ENCODE measurements at regions not wholly inside any gene's neighbourhood (a gene's known extent, or its start where the extent isn't known, plus 50 kb on each side); places are given as distances from the start of the nearest gene placed in this dataset.

DNA sequence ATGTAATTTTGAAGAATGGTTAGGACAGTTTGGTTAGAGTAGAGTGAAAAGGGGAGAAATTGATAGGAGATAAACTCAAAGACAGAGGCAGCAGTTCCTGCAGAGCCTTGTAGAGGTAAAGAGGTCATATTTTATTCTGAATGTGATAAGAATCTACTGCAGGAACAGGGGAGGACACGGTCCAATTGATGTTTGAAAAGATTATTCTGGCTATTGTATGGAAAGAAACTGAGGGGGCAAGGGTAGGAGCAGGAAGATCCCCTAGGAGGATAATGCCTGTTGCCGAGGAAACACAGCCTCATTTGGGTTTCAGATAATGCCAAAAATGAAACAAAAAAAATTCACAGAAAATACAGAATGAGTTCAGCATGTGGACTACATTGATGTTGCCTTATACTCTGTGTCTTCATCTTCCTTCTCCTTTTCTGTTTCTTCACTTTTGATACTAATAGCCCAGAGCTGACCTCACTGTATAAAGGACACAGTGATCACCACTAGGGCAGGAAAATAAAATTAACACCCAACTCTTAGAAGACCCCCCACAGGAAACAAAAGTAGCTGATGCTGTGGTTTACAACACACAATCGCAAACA, 454.6 kb upstream of the UBE2E2 start:
- H3K4me3 ChIP-seq (ENCODE audit: low read length) = no peak overlapping the region
- TF ChIP-seq, protein P1, sequence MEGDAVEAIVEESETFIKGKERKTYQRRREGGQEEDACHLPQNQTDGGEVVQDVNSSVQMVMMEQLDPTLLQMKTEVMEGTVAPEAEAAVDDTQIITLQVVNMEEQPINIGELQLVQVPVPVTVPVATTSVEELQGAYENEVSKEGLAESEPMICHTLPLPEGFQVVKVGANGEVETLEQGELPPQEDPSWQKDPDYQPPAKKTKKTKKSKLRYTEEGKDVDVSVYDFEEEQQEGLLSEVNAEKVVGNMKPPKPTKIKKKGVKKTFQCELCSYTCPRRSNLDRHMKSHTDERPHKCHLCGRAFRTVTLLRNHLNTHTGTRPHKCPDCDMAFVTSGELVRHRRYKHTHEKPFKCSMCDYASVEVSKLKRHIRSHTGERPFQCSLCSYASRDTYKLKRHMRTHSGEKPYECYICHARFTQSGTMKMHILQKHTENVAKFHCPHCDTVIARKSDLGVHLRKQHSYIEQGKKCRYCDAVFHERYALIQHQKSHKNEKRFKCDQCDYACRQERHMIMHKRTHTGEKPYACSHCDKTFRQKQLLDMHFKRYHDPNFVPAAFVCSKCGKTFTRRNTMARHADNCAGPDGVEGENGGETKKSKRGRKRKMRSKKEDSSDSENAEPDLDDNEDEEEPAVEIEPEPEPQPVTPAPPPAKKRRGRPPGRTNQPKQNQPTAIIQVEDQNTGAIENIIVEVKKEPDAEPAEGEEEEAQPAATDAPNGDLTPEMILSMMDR (conservative IDR thresholded peaks at IDR 0.05; ENCODE audit: low read depth, low read length) = no peak
- DNase-seq (ENCODE audit: low read depth) = no peak

DNA sequence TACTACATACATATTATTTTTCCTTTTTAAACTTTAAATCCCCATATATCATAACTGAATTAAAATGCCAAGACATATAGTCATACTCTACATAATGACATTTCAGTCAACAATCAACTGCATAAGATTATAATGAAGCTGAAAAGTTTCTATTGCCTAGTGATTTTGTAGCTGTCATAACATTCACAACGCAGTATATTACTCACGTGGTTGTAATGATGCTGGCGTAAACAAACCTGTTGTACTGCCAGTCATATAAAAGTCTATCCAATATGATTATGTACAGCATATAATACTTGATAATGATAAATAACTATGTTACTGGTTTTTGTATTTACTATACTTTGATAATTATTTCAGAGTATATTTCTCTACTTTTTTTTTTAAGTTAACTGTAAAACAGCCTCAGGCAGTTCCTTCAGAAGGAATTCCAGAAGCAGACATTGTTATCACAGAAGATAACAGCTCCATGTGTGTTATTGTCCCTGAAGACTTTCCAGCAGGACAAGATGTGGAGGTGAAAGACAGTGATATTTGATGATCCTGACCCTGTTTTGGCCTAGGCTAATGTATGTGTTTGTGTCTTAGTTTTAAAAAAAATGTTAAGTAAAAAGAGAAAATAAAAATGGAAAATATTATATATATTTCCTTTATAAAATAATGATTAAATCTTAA, 443.4 kb upstream of the UBE2E2 start:
- no peak for DNase-seq (ENCODE audit: low read depth)
- TF ChIP-seq, protein P1 (conservative IDR thresholded peaks at IDR 0.05; ENCODE audit: low read depth, low read length) = no peak
- no peak overlapping the region for H3K4me3 ChIP-seq (ENCODE audit: low read length)

DNA sequence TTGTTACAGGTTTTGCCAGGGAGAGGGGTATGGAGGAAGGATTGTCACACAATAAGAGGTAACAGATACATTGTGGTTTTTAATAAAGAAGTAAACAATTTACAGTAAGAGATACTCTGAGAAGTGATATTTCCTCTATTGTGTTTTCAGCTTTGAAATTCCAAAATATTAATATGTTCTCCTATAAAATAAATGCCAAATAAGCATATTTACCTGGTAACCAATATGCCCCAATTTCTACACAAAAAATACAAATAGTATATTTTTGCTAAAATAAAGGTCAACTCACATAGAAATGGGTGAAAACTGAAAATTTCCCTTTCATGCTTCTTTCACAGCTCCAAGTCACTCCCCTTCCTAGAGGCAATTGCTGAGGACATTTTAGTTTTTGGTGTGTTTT, 437.4 kb upstream of the UBE2E2 start:
- TF ChIP-seq, protein P1 (conservative IDR thresholded peaks at IDR 0.05; ENCODE audit: low read depth, low read length) = no peak
- no peak overlapping the region for H3K4me3 ChIP-seq (ENCODE audit: low read length)

DNA sequence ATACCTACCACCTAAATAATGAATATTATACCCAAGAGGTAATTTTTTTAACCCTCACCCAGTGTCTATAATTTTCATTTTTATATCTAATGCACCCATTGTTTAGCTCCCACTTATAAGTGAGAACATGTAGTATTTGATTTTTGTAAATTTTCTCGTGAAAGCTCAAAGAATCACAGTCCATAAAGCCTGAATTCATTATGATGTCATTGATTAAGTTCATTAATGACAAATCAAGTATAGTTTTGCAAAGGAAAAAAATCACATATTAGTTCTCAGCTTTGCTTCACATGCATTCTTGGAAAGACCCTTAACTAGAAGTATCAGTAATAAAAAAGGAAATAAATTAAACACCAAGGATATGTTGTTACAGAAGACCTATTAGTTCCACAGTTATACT, 425.3 kb upstream of the UBE2E2 start:
- DNase-seq (ENCODE audit: low read depth) = no peak
- TF ChIP-seq, protein P1 (conservative IDR thresholded peaks at IDR 0.05; ENCODE audit: low read depth, low read length) = no peak
- no peak overlapping the region for H3K4me3 ChIP-seq (ENCODE audit: low read length)

More for the DNA sequence above, 437.4 kb upstream of the UBE2E2 start:
- DNase-seq (ENCODE audit: low read depth) = no peak

DNA sequence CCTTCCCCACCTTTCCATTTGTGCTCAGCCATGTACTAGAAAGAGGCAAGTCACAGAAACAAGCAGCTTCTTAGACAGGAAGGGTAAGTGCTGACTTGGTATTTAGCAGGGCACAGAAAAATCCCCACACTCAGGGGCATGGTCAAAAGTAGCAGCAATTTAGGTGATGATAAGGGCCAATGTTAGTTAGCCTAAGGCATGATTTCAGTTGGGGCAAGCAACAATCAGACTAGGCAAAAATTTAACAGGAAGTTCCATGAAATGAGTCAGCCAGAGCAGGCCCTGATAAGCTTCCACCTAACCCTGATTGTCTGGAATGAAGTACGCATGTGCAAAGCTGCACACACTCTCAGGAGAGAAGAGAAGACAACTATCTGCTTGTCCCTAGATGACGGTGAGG, 423.4 kb upstream of the UBE2E2 start:
- DNase-seq (ENCODE audit: low read depth) = no peak
- no peak overlapping the region for H3K4me3 ChIP-seq (ENCODE audit: low read length)
- TF ChIP-seq, protein P1 (conservative IDR thresholded peaks at IDR 0.05; ENCODE audit: low read depth, low read length) = no peak

DNA sequence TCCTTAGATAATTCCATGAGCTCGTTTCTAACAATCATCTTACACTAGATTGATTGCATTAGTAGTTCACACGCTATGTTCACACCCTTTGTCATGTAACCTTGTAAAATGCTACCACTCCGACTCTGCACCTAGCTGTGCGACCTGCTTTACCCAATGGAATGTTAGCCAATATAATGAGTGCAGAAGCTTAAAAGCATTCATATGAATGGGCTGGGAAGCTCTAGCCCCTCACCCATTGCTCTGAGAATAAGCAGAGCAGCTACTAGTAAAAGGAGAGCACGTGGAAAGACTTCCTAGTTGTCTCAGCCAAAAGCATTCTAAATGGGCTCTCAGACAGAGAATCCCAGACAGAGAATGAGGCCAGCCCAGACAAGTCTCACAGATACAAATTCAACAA, 410.6 kb upstream of the UBE2E2 start:
- TF ChIP-seq, protein P1 (conservative IDR thresholded peaks at IDR 0.05; ENCODE audit: low read depth, low read length) = no peak

DNA sequence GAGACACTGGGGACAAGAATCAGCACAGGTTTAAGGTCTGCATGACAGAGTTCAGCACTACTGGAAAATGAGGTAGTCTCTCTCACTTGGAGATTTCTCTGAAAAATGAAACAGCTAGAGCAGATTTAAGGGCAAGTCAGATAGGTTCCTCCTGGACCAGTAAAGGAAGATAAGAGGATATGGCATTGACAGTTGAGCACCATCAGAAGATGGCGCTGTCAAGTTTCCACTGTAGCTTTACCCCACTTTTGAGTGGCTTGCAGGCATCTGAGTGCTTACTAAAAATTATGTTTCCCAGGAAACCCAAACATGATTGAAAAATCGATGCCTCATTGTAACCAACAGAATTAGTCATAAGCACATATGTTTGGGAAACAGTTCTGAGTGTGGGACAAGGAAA, 407.2 kb upstream of the UBE2E2 start:
- no peak for DNase-seq (ENCODE audit: low read depth)
- TF ChIP-seq, protein P1 (conservative IDR thresholded peaks at IDR 0.05; ENCODE audit: low read depth, low read length) = no peak
- H3K4me3 ChIP-seq (ENCODE audit: low read length) = no peak overlapping the region

More for the DNA sequence above, 410.6 kb upstream of the UBE2E2 start:
- DNase-seq (ENCODE audit: low read depth) = no peak
- no peak overlapping the region for H3K4me3 ChIP-seq (ENCODE audit: low read length)
